ENCODE measurements at regions not wholly inside any gene's neighbourhood (a gene's known extent, or its start where the extent isn't known, plus 50 kb on each side); places are given as distances from the start of the nearest gene placed in this dataset.

DNA sequence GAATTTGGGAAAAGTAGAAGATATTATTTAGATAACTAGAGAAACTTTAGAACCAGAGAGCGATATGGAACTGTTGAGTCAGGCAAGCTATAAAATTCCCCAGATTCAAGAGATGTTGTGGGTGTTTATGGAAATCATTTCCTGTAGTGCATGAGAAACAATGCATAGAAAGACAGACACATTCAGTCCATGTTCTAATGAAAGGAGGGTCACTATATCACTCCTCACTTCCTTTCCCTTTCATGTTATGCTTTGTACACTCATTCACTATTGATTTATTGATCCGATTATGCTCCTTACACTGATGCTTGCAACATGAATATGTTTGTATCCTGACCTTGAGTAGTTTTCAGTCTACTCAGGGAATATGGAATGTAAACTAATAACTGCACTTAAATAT, 1459.9 kb upstream of the ALCAM start:
- Histone ChIP-seq H4K20me1 (ENCODE audit: control insufficient read depth, insufficient read depth, insufficient read length) (no peaks in the 10 kb centered on the region), H3K79me1 (ENCODE audit: insufficient read depth, low read depth, low read length, poor library complexity, severe bottlenecking) (no peaks in the 10 kb centered on the region), H2AK5ac (ENCODE audit: insufficient read length, low read length) (no peak overlapping the region), H3K18ac (ENCODE audit: insufficient read length, low read depth, low read length) (no peak overlapping the region), H3K9me3 (ENCODE audit: control insufficient read depth, low read depth, low read length) (no peaks in the 10 kb centered on the region), H3K4ac (ENCODE audit: low read depth, low read length) (no peak overlapping the region), H3K23ac (ENCODE audit: insufficient read length, low read depth, low read length) (no peak overlapping the region), H3K4me2 (ENCODE audit: insufficient read depth, insufficient read length, low read length) (no peak overlapping the region), H4K91ac (ENCODE audit: insufficient read length, low read depth, low read length) (no peak overlapping the region), H3K4me1 (ENCODE audit: insufficient read depth, low read length) (no peaks in the 10 kb centered on the region; the same call in 1 of the 2 replicates), H3K79me2 (ENCODE audit: insufficient read depth, low read length) (no peaks in the 10 kb centered on the region), H3K27ac (ENCODE audit: insufficient read length, low read depth, low read length) (no peak overlapping the region), H3T11ph (ENCODE audit: low read length) (no peak overlapping the region), H3K14ac (ENCODE audit: insufficient read depth, low read length) (no peak overlapping the region), H2BK120ac (ENCODE audit: low read depth, low read length, poor library complexity, severe bottlenecking) (no peak overlapping the region), H3K56ac (ENCODE audit: insufficient read length, low read depth, low read length) (no peak overlapping the region), H4K8ac (replicated peaks; ENCODE audit: insufficient read length, low read depth, low read length) (no peak overlapping the region), H2BK20ac (ENCODE audit: low read depth, low read length, poor library complexity, severe bottlenecking) (no peak overlapping the region), H3K23me2 (ENCODE audit: insufficient read length, low read depth, low read length, poor library complexity, severe bottlenecking) (no peaks in the 10 kb centered on the region), H2BK5ac (ENCODE audit: insufficient read length, low read length) (no peak overlapping the region), H3K9ac (ENCODE audit: extremely low read depth, insufficient read length, low read length) (no peak overlapping the region), H2BK15ac (ENCODE audit: low read depth, low read length) (no peak overlapping the region), H2AFZ (ENCODE audit: low read length) (no peak overlapping the region), H3K27me3 (ENCODE audit: insufficient read depth, low read length) (no peaks in the 10 kb centered on the region), H4K5ac (ENCODE audit: insufficient read length, low read depth, low read length) (no peak overlapping the region), H2BK12ac (ENCODE audit: insufficient read length, low read depth, low read length) (no peak overlapping the region)
- H3K4me3 Mint-ChIP-seq, result no peak overlapping the region
- H3K4me1 Mint-ChIP-seq, result no peaks in the 10 kb centered on the region
- no peaks in the 10 kb centered on the region; a peak in 1 of 5 replicates for H3K9me3 Mint-ChIP-seq
- TF ChIP-seq, protein P1, sequence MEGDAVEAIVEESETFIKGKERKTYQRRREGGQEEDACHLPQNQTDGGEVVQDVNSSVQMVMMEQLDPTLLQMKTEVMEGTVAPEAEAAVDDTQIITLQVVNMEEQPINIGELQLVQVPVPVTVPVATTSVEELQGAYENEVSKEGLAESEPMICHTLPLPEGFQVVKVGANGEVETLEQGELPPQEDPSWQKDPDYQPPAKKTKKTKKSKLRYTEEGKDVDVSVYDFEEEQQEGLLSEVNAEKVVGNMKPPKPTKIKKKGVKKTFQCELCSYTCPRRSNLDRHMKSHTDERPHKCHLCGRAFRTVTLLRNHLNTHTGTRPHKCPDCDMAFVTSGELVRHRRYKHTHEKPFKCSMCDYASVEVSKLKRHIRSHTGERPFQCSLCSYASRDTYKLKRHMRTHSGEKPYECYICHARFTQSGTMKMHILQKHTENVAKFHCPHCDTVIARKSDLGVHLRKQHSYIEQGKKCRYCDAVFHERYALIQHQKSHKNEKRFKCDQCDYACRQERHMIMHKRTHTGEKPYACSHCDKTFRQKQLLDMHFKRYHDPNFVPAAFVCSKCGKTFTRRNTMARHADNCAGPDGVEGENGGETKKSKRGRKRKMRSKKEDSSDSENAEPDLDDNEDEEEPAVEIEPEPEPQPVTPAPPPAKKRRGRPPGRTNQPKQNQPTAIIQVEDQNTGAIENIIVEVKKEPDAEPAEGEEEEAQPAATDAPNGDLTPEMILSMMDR (conservative IDR thresholded peaks at IDR 0.05), result no peak
- H3K27me3 Mint-ChIP-seq (ENCODE audit: low read depth), result no peaks in the 10 kb centered on the region
- no CpG with 5 or more reads among the region's 2 CpGs for WGBS (ENCODE audit: extremely low coverage, insufficient read length, low lambda C conversion rate)
- no peak for DNase-seq
- H3K36me3 Mint-ChIP-seq (ENCODE audit: insufficient read depth in 1 of 3, low read depth in 3 of 3), result no peaks in the 10 kb centered on the region
- H3K27ac Mint-ChIP-seq, result no peak overlapping the region
